ENCODE measurements at regions not wholly inside any gene's neighbourhood (a gene's known extent, or its start where the extent isn't known, plus 50 kb on each side); places are given as distances from the start of the nearest gene placed in this dataset.

- DNase-seq (no peak), ATAC-seq (ENCODE audit: low read depth in 2 of 2) (no peak)
- Mint-ChIP-seq H3K36me3 (no peaks in the 10 kb centered on the region), H3K4me3 (no peak overlapping the region), H3K27ac (no peak overlapping the region), H3K4me1 (no peaks in the 10 kb centered on the region), H3K27me3 (peaks cover 5 to 13% (median 6%) of the 10 kb centered on the region in 3 donors), H3K9me3 (peaks cover 0 to 17% (median 7%) of the 10 kb centered on the region in 7 donors)
Measured at GRCh38 chr18:45512363-45512953, 102.8 kb upstream of the SLC14A2 start.

- H3K27ac Mint-ChIP-seq, result no peak overlapping the region
- H3K4me1 Mint-ChIP-seq, result no peaks in the 10 kb centered on the region
- H3K4me3 Mint-ChIP-seq, result no peak overlapping the region
- H3K27me3 Mint-ChIP-seq, result peaks cover 0 to 2% (median 0%) of the 10 kb centered on the region in 3 donors
- peaks cover 0 to 10% (median 0%) of the 10 kb centered on the region in 7 donors for H3K9me3 Mint-ChIP-seq
- no peaks in the 10 kb centered on the region for H3K36me3 Mint-ChIP-seq
- DNase-seq (no peak), ATAC-seq (ENCODE audit: low read depth in 2 of 2) (no peak)
Measured at GRCh38 chr18:45517181-45517741, 98.0 kb upstream of the SLC14A2 start.

GRCh38 chr18:45518311-45519155, 96.7 kb upstream of the SLC14A2 start:
- DNase-seq, result no peak
- H3K27ac Mint-ChIP-seq, result no peak overlapping the region
- H3K36me3 Mint-ChIP-seq, result no peaks in the 10 kb centered on the region
- H3K4me1 Mint-ChIP-seq, result no peaks in the 10 kb centered on the region
- H3K9me3 Mint-ChIP-seq, result peaks cover 0 to 10% (median 0%) of the 10 kb centered on the region in 7 donors
- no peak for ATAC-seq (ENCODE audit: low read depth in 2 of 2)
- H3K27me3 Mint-ChIP-seq, result peaks cover 0 to 2% (median 0%) of the 10 kb centered on the region in 3 donors
- H3K4me3 Mint-ChIP-seq, result peak overlapping the region in 1 of 8 donors; percentile 7

- Mint-ChIP-seq H3K4me3 (no peak overlapping the region), H3K27me3 (peaks cover 0 to 5% (median 0%) of the 10 kb centered on the region in 3 donors), H3K9me3 (no peaks in the 10 kb centered on the region), H3K4me1 (no peaks in the 10 kb centered on the region), H3K36me3 (no peaks in the 10 kb centered on the region), H3K27ac (no peak overlapping the region)
- ATAC-seq (ENCODE audit: low read depth in 2 of 2) (no peak), DNase-seq (no peak)
Measured at GRCh38 chr18:45519411-45520280, 95.6 kb upstream of the SLC14A2 start.

GRCh38 chr18:45521136-45521535, 94.1 kb upstream of the SLC14A2 start:
- peaks cover 0 to 15% (median 4%) of the 10 kb centered on the region in 3 donors for H3K27me3 Mint-ChIP-seq
- ATAC-seq (ENCODE audit: low read depth in 2 of 2), result no peak
- H3K4me3 Mint-ChIP-seq, result no peak overlapping the region
- DNase-seq, result no peak
- no peaks in the 10 kb centered on the region for H3K4me1 Mint-ChIP-seq
- no peak overlapping the region for H3K27ac Mint-ChIP-seq
- no peaks in the 10 kb centered on the region for H3K36me3 Mint-ChIP-seq
- no peaks in the 10 kb centered on the region for H3K9me3 Mint-ChIP-seq

- no peak overlapping the region for H3K27ac Mint-ChIP-seq
- H3K36me3 Mint-ChIP-seq, result no peaks in the 10 kb centered on the region
- peaks cover 0 to 15% (median 9%) of the 10 kb centered on the region in 3 donors for H3K27me3 Mint-ChIP-seq
- DNase-seq (no peak), ATAC-seq (ENCODE audit: low read depth in 2 of 2) (no peak)
- peaks cover 0 to 2% (median 0%) of the 10 kb centered on the region in 7 donors for H3K9me3 Mint-ChIP-seq
- no peaks in the 10 kb centered on the region for H3K4me1 Mint-ChIP-seq
- H3K4me3 Mint-ChIP-seq, result no peak overlapping the region
Measured at GRCh38 chr18:45521777-45522176, 93.5 kb upstream of the SLC14A2 start.

- Mint-ChIP-seq H3K27me3 (peaks cover 0 to 15% (median 9%) of the 10 kb centered on the region in 3 donors), H3K9me3 (peaks cover 0 to 2% (median 0%) of the 10 kb centered on the region in 7 donors), H3K4me3 (no peak overlapping the region), H3K4me1 (no peaks in the 10 kb centered on the region), H3K36me3 (no peaks in the 10 kb centered on the region), H3K27ac (no peak overlapping the region)
- ATAC-seq (ENCODE audit: low read depth in 2 of 2) (no peak), DNase-seq (no peak)
Measured at GRCh38 chr18:45522371-45522770, 92.9 kb upstream of the SLC14A2 start.

- H3K27me3 Mint-ChIP-seq, result peaks cover 0 to 15% (median 9%) of the 10 kb centered on the region in 3 donors
- peaks cover 0 to 2% (median 0%) of the 10 kb centered on the region in 7 donors for H3K9me3 Mint-ChIP-seq
- ATAC-seq (ENCODE audit: low read depth in 2 of 2), result no peak
- no peak for DNase-seq
- no peaks in the 10 kb centered on the region for H3K36me3 Mint-ChIP-seq
- H3K4me1 Mint-ChIP-seq, result no peaks in the 10 kb centered on the region
- H3K27ac Mint-ChIP-seq, result no peak overlapping the region
- no peak overlapping the region for H3K4me3 Mint-ChIP-seq
Measured at GRCh38 chr18:45525301-45525700, 90.0 kb upstream of the SLC14A2 start.

- H3K27me3 Mint-ChIP-seq, result peaks cover 0 to 15% (median 9%) of the 10 kb centered on the region in 3 donors
- H3K4me1 Mint-ChIP-seq, result no peaks in the 10 kb centered on the region
- H3K36me3 Mint-ChIP-seq, result no peaks in the 10 kb centered on the region
- ATAC-seq (ENCODE audit: low read depth in 2 of 2), result no peak
- no peak for DNase-seq
- H3K4me3 Mint-ChIP-seq, result no peak overlapping the region
- peaks cover 0 to 2% (median 0%) of the 10 kb centered on the region in 7 donors for H3K9me3 Mint-ChIP-seq
- peak overlapping the region in 1 of 6 donors; percentile 0 for H3K27ac Mint-ChIP-seq
Measured at GRCh38 chr18:45526114-45526841, 89.0 kb upstream of the SLC14A2 start.

GRCh38 chr18:45527891-45528290, 87.4 kb upstream of the SLC14A2 start:
- DNase-seq (no peak), ATAC-seq (ENCODE audit: low read depth in 2 of 2) (no peak)
- no peak overlapping the region for H3K27ac Mint-ChIP-seq
- H3K27me3 Mint-ChIP-seq, result peaks cover 0 to 15% (median 9%) of the 10 kb centered on the region in 3 donors
- H3K4me3 Mint-ChIP-seq, result no peak overlapping the region
- H3K4me1 Mint-ChIP-seq, result no peaks in the 10 kb centered on the region
- peaks cover 0 to 6% (median 1%) of the 10 kb centered on the region in 7 donors for H3K9me3 Mint-ChIP-seq
- H3K36me3 Mint-ChIP-seq, result no peaks in the 10 kb centered on the region

GRCh38 chr18:45528712-45529336, 86.5 kb upstream of the SLC14A2 start:
- Mint-ChIP-seq H3K36me3 (peaks cover 0 to 6% of the 10 kb centered on the region in 2 donors), H3K4me1 (no peaks in the 10 kb centered on the region), H3K27ac (no peak overlapping the region), H3K9me3 (peaks cover 0 to 10% (median 6%) of the 10 kb centered on the region in 7 donors), H3K27me3 (peaks cover 6 to 11% (median 9%) of the 10 kb centered on the region in 3 donors), H3K4me3 (no peak overlapping the region)
- DNase-seq (no peak), ATAC-seq (ENCODE audit: low read depth in 2 of 2) (no peak)

GRCh38 chr18:45538444-45538843, 76.8 kb upstream of the SLC14A2 start:
- H3K27me3 Mint-ChIP-seq, result peaks cover 11 to 41% (median 18%) of the 10 kb centered on the region in 3 donors
- no peak overlapping the region for H3K4me3 Mint-ChIP-seq
- H3K36me3 Mint-ChIP-seq, result peaks cover 0 to 19% of the 10 kb centered on the region in 2 donors
- ATAC-seq (ENCODE audit: low read depth in 2 of 2) (no peak), DNase-seq (no peak)
- H3K9me3 Mint-ChIP-seq, result peaks cover 6 to 26% (median 12%) of the 10 kb centered on the region in 7 donors
- H3K4me1 Mint-ChIP-seq, result no peaks in the 10 kb centered on the region
- no peak overlapping the region for H3K27ac Mint-ChIP-seq
